ENCODE measurements at regions not wholly inside any gene's neighbourhood (a gene's known extent, or its start where the extent isn't known, plus 50 kb on each side); places are given as distances from the start of the nearest gene placed in this dataset.

- DNase-seq = no peak
Measured at GRCh38 chr3:90253131-90253530, 1145.7 kb downstream of the EPHA3 start.

- DNase-seq = no peak
Measured at GRCh38 chr3:90261481-90262433, 1154.3 kb downstream of the EPHA3 start.
